ENCODE measurements at regions not wholly inside any gene's neighbourhood (a gene's known extent, or its start where the extent isn't known, plus 50 kb on each side); places are given as distances from the start of the nearest gene placed in this dataset.

DNA sequence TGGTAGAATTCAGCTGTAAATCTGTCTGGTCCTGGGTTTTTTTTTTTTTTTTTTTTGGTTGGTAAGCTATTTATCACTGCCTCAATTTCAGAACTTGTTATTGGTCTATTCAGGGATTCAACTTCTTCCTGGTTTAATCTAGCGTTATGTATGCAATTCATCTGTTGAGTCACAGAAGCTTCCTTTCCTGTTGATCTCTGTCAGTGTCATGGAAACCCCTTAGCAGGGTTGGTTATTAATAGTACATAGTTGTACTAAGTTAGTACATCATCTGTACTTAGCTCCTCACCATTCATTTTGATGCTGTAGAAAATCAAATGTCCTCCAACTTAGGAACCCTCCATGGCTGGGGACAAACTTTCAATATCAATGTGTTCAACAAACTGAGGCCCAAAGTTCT lies 51.0 kb upstream of the BARHL2 start (continued):
- TF ChIP-seq CHD7 (IDR thresholded peaks at IDR 0.05; ENCODE audit: insufficient replicate concordance, low read length), result no peak
- no peak for TF ChIP-seq YY1 (IDR thresholded peaks at IDR 0.05; ENCODE audit: low read depth, low read length)
- TF ChIP-seq POLR2AphosphoS5 (IDR thresholded peaks at IDR 0.05; ENCODE audit: low read depth, low read length), result no peak
- no peak for TF ChIP-seq CREB1 (IDR thresholded peaks at IDR 0.05)
- no peak for TF ChIP-seq CTBP2 (IDR thresholded peaks at IDR 0.05; ENCODE audit: borderline replicate concordance, insufficient read depth, insufficient read length, low read length)

Measured in H1 (cell line).